NCI-H128 (cell line): ENCODE measurements at regions not wholly inside any gene's neighbourhood (a gene's known extent, or its start where the extent isn't known, plus 50 kb on each side); places are given as distances from the start of the nearest gene placed in this dataset.

ENCODE experiments used
- DNase-seq: peaks from one replicate; lab custom pipeline; 2025; ENCODE audit not compliant: unreplicated experiment; lab: John Stamatoyannopoulos, UW

DNA sequence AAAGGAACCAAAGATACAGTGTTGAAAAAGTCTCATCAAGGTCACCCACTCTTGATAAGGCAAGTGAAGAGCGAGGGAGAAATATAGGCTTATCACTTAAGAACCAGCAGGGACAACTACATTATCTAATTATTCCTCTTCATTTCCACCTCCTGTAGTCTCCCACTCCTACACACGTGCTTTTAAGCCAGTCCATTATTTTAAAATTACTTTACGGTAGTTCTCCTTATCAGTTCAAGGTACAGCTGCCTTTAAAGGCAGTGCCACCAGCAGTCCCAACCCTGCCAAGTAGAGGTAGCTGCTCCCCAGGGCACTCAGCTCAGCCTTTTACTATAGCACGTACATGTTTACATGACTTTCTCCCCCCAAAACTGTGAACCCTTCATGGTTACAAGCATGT, 161.5 kb upstream of the BLID start:
- DNase-seq: no peak

DNA sequence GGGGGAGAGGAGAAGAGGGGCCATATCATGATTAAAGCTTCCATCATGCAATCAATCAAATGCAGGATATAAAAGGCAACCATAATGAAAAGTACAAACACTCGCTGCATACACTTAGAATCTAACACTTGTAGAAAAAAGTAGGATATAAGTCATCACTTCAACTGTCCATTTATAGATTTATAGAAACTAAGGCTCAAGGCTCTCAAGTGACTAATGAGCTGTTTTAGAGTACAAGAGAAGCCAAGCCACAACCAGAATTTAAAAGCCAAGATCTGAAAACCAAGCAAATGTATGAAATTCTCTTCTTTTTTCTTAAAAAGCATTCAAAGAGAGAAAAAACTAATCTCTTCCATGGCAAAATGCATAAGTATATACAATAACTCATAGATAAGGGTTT, 160.2 kb upstream of the BLID start:
- no peak for DNase-seq

DNA sequence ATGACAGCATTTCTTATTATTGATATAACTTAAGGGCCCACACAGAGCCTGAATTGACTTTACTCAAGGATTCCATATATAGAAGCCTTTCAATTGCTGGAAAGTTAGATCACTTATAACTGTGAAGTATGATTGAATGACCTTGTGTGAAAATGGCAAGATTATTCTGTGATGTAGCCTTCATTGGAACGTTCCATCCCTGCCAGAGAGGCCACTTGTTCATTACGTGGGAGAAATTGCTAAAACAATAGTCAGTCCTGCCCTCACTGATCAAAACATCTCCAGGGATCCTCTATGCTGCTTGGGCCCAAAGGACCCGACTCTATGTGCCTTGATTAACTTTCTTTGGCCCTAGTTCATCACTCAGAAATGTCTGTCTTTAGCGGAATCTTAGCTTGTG, 159.5 kb upstream of the BLID start:
- no peak for DNase-seq

DNA sequence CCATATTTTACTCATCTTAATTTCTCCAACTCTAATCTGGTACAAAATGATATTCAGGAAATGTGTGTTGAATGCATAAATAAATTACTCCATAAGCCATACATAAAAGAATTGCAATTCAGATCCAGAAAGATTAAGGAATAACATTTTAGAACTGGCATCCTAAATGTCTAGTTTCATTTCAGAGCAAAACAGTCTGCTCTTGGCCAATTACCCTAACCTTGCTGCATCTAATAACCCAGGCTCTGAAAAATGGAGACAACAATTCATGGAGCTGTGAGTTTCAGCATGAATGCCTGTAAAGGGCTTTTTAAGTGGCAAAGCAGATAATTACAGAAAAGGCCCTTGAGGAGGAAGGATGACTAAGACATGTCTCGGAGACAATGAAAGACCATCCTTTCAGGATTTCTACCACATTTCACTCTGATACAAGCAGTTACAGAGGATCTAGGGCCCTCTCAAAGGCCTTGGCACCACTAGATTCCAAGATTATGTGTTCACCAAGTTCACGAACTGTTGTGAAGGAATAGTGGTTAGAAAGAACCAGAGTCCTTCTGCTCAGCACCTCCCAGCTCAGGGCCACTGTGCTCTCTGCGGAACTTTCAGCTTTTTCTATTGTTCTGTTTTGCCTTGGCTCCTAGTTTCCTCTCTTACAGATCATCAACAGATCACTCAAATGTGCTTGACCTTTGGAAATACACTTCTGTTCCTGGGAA, 157.6 kb upstream of the BLID start:
- no peak for DNase-seq

DNA sequence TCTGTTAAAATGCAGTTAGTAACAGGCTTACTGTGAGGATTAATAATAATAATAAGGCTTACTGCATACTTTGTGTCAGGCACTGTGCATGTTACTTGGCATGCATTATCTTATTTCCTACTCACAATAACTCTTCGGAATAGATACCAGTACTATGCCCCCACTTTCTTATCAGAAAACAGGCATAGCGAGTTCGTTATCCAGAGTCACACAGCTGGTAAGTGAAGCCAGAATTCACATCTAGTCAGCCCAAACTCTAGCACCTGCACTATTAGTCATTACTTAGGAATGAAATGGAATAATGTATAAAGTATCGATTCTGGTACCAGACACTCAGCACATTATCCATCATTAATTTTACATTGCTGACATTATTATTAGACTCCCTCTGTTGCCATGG, 155.7 kb upstream of the BLID start:
- DNase-seq: no peak

DNA sequence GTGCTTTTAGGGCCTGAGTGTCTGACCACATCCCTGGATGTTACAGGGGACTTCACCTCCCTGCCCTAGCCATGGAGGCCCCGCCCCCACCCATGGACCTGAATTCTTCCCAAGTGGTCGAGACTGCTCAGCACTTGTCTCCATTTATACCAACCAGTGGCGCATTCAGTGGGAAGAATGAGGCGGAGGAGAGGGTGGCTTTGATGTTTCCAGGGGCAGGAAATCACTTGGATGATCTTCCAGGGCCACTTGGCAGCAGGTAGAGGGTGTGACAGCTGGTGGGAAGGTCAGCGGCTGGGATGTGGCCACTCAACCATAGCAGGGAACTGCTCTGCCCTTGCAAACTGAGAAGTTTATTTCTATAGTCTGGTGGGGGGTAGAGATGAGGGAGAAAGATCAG, 155.1 kb upstream of the BLID start:
- DNase-seq: no peak

DNA sequence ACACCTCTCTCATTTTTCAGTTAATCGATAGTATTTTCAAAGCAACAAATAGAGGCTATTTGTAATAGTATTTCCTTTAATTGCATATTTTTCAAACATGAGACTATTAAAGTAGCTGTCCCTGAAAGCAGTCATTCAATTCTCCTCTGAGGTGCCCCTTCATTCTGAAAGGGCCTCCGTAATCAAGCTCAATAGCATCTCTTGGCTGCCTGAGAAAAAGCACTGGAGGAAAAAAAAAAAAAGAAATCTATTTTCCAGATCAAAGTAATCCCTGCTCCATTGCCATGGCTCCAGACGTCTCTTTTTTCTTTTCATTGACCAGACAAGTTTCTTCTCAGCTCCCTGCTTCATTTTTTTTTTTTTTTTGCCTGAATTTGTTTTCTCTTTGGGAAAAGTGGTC, 154.5 kb upstream of the BLID start:
- DNase-seq: no peak

DNA sequence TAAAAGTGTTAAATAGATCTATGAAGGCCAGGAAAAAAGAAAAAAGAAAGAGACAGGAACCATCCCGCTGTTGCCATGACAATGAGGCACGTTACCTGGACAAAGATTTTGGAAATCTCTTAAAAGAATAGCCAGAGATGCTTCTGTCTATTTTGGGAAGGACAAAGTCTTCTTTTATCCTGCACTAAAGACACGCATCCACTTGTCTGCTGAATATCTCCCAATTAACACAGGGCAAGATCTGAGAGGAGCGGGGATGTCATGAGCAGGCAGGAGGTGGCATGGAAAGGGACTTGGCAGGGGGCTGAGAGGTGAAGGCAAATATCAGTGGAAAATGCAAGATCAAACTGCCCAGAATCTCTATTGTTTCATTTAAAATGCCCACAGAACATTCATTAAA, 153.8 kb upstream of the BLID start:
- DNase-seq: no peak

DNA sequence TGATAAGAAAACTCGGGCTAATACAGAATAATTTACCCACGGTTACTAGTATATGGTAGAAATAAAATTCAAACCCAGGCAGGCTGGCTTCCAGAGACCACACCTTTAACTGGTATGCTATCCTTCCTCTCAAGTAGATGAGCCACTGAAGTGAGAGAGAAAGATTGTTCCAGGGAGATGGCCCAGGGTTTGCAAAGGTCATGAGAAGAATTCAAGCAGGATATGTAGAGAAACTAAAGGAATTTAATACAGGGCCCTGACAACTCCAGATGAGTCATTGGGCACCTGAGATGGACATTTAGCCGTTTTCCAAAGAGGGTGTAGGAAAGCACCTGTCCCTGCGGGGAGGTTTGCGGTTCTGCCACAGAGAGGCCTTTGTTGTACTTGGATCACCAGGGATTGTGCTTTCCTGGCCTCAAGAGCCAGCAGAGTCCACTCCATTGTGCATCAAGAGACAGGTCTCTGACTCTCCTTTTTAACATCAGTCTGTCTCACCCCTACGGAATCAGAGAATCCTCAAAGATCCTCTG, 152.7 kb upstream of the BLID start:
- no peak for DNase-seq

DNA sequence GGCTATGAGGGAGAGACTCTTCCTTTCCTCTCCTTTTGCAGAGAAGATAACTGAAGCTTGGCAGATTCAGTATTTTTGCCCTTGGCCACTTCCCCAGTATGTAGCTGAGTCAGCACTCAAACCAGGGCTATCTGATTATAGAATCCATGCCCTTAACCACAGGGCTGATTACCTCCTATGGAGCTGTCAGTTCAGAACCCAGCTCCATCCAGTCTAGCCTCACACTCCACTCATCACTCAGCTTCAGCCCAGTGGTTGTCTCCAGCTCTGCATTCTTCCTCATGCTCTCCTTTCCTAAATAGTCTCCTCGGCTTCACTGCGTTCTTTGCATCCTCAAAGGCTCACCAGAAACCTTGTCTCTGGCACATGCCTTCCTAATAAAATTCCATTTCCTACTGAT, 151.6 kb upstream of the BLID start:
- no peak for DNase-seq

DNA sequence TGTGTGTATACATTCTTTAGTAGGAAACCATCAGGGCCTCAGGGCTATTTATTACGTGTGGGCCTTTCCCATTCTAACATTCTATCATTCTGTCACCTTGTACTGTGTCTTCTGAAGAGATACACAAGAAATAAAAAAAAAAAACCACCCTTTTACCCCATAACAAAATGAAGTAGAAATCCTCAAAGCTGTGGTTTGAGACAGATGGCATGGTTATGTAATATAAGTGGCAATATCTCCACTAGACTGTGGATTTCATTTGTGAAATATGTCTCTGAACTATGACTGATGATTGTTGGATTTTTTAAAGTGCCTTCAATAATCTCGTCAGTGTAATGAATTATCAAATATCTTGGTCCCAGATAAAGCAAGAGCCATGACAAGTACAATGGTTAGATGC, 150.0 kb upstream of the BLID start:
- DNase-seq: no peak

DNA sequence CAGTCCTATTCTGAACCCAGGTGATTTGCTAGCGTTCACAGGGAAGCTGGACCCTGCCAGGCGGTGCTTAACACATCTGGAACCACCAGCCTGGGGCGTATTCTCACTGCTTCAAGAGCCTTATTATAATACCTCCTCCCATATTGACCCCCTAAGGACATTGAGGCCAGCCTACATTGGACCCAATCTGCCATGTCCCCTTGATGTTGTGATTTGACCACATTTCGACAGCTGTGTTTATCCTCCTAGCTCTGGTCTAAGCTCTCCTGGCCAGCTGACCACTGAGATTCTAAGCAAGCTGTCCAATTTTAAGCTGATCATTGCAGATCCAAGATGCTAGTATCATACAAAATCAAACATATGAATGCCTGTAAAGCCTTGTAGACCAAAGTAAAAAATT, 148.1 kb upstream of the BLID start:
- DNase-seq: no peak

DNA sequence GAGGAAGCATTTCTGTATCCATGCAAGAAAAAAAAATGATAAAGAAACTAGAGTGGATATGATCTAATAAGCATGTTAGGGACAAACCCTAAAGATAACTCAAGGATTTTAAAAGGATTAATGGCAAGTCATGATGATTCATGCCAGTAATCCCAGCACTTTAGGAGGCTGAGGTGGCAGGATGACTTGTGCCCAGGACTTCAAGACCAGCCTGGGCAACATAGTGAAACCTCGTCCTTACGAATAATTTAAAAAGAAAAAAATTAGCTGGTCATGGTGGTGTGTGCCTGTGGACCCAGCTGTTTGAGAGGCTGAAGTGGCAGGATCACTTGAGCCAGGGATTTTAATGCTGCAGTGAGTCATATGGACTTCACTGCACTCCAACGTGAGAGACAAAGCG, 145.5 kb upstream of the BLID start:
- no peak for DNase-seq

DNA sequence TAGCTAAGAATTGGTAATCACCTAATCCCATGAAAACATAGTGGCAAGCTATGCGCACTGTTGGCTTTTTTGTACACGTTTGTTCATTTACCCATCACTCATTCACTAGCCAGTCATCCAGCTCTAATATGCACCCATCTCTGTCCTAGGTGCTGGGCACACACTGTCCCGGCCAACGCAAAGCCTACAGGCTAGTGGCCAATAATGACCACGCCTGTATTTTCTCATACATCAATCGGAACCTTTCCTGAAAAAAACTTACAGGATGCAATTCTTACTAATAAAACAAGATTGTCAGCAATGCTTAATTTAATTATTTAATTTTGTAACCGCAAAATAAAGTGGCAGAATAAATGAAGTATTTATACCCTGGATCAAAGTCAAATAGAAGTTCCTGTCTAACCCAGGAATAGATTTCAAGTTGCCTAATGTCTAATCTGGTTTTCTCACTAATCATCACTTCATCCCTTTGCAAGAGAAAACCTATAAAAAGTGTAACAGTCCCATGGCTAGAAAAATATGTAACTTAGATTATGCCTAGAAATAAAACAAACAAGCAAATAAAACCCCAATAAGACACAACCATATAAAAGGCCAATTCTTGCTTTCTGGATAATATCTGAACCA, 143.3 kb upstream of the BLID start:
- no peak for DNase-seq

DNA sequence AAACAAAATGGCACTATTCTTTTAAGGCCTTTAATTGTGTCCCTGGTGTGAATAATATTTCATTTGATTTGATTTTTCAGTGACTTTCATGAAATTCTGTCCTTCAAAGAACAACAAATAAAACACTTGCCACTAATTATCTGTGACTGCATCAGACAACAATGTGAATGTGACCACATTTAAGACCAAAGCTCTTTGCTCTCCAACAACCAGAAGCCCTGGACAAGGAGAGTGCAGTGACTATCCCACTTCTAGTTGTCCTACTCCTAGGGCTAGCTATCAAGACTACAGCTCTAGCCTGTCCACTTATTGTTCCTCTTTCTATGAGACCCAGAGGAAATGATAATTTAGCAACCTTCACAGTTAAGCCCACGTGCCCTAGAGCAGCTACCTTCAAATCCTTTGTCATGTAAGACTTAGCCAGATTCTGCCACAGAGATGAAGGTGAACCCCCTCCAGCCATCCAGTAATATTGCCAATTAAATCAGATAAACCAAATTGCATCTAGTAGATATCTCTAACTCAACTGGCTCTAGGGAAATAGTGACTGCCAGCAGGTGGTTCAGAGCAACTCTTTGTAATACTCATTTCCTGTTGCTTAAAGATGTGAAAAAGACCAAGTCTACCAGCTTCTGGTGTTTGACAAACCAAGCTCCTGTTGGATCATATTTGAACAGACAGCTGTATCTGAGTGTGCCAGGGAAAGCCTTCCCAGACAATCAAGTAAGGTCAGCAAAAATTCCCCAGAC, 142.6 kb upstream of the BLID start:
- DNase-seq: no peak

DNA sequence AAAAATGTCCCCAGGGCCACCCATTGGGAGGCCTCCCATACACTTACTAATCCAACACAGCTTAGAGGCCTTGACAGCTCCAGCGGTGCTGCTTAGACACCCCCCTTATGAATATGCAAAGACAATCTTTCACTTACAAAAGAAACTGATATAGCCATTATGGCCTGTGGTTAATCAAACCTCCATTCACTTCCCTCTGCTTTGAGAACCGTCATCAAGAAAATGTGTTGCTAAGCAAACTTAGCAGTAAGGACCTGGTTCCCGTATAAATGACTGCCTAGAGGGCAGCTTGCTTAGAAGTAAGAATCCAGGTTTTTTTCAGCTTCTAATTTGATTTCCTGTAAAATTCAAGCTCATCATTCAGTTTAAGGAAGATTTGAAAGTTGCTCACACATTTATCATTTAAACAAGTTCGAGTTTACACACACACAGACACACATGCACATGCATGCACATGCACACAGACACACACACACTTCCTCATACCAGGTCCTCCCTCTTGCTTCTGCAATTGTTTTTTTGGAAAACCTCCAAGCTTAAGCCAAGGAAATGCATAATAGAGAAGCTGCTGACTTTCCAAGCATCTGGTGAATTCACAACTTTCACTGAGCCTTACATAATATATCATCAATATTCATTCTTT, 137.7 kb upstream of the BLID start:
- no peak for DNase-seq

DNA sequence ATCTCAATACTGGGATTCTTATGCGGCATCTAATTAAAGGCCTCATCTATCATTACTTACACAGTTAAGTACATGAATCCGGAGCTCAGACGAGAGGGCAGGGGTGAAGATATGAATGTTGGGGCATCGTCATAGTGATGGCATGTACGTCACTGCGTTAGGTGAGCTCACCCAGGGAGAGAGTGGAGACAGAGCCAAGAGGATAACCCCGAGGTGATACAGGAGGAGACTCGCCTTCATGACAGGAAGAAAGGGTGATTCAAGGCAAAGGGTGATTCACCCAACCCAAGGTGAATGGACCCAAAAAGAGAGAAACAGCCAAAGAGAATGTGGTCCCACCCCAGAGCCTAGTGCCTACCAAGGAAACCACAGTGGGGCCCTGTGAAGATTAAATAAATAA, 132.9 kb upstream of the BLID start:
- no peak for DNase-seq

DNA sequence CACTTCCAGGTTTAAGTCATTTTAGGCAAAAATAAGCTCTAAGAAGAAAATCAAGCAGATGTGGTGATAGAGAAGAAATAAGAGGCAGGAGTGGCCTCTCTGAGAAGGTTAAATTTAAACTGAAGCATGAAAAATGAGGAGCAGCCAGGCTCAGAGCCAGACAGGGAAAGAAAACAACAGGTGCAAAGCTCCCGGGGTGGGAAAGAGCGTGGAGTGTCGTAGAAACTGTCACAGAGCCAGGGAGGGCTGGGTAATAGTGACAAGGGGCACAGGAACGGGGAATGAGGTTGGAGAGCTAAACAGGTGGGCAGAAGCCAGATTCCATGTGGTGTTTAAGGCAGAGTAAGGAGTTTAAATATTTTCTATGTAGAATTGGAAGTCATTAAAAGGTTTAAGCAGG, 132.1 kb upstream of the BLID start:
- peak; percentile 21 for DNase-seq

DNA sequence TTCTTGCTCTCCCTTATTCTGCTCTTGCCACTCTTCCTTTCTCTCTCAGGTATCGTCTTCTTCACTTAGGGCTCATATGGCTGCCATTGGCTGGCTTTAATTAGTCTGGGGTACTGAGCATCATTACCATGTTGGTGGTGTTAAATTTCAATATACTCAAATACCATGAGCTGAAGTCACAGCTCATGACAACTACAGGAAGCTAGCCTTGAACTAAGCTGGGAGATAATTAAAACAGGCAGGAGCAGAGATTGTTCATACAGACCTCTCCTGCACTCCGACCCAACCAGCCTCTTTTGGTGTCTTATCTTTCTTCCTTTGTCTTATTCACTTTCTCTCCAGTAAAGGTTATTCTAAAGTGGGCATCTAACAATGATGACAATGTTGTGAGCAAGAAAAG, 130.9 kb upstream of the BLID start:
- no peak for DNase-seq

DNA sequence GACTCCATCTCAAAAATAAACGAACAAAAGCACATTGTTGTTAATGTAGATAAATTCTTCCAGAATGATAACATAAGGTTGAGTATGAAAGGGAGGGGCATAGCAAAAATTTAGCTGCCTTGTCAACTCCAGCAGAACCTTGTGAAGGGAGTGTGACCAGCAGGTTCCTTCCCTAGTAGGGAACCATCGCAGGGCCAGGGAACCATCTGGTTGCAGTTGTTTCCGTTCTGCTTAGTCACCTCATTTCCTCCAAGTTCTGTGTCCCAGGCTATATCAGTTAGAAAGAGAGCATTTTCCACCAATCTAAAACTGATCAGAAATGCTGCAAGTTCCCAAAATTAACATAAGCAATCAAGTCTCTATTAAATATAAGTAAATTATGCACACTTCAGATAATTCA, 126.7 kb upstream of the BLID start:
- no peak for DNase-seq

DNA sequence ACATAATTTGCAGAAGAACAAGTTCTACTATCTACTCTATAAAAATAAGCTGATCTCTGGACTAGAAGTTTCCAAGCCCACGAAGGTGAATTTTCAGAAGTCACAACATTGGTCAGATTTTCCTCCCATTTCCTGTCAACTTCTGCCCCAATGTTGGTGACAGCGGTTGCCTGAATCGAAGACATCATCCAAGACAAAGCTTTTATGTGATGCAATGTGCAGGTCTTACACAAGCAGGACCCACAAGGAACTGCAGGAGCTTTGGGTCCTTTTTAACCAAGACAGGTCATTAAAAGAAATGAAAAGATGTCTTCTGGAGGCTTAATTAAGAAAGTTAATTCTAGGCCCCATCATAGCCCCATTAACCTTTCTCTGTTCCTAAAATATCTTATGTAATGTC, 125.6 kb upstream of the BLID start:
- no peak for DNase-seq

DNA sequence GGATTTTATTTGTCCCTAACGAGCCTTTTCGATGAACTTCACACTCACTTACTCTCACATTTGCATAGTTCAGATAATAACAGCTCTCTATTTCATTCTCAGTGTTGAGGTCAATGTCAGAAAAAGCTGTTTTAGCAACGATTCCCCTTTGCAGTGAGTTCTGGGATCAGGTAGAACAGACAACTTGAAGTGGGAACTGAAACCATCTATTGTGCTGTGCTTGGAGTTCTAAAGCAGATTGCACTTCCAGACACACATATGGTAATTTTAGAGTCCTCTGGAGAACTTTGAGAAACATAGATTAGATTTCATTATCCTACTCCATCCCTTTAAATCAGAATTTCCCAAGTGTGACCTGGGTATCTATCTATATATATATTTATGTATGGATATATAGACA, 124.6 kb upstream of the BLID start:
- DNase-seq: no peak
